Brain microvascular endothelial cell (primary cell): ENCODE measurements at regions not wholly inside any gene's neighbourhood (a gene's known extent, or its start where the extent isn't known, plus 50 kb on each side); places are given as distances from the start of the nearest gene placed in this dataset.

Experiments used
- DNase-seq: peaks from one replicate; pipeline ENCODE4 v3.0.0-alpha.2; 2020
- H3K27ac ChIP-seq: fragments of 250-450 bp; sonication (Bioruptor Pico); 2 replicates; pipeline ENCODE4 v1.5.1; 2020; ENCODE audit warnings: mild to moderate bottlenecking, moderate library complexity
- H3K27me3 ChIP-seq: fragments of 250-450 bp; sonication (Bioruptor Pico); replicated peaks from 2 replicates; pipeline ENCODE4 v1.5.1; 2020; ENCODE audit warnings: mild to moderate bottlenecking
- H3K36me3 ChIP-seq: fragments of 250-450 bp; sonication (Bioruptor Pico); replicated peaks from 2 replicates; pipeline ENCODE4 v1.5.1; 2020; ENCODE audit warnings: mild to moderate bottlenecking
- H3K4me3 ChIP-seq: 2 replicates; pipeline ENCODE4 v1.5.1; 2011; ENCODE audit warnings: low read depth, mild to moderate bottlenecking, control low read depth, low read length, moderate library complexity
- in situ Hi-C: cut with HindIII; loops from 2 replicates; pipeline ENCODE4 v1.10.0; 2017; ENCODE audit warnings: low sequenced_read_pairs, low pct_ligation_motif_present
- TF ChIP-seq, protein P1 (sequence below): IDR thresholded peaks from 2 replicates; pipeline ENCODE4 v1.5.1; 2011; ENCODE audit warnings: low read depth, mild to moderate bottlenecking, moderate library complexity, low read length, control low read depth, inconsistent platforms; ENCODE audit errors: missing control alignments

GRCh38 chr10:28840202-28840601 is 162.9 kb downstream of the BAMBI start:
- TF ChIP-seq, protein P1, sequence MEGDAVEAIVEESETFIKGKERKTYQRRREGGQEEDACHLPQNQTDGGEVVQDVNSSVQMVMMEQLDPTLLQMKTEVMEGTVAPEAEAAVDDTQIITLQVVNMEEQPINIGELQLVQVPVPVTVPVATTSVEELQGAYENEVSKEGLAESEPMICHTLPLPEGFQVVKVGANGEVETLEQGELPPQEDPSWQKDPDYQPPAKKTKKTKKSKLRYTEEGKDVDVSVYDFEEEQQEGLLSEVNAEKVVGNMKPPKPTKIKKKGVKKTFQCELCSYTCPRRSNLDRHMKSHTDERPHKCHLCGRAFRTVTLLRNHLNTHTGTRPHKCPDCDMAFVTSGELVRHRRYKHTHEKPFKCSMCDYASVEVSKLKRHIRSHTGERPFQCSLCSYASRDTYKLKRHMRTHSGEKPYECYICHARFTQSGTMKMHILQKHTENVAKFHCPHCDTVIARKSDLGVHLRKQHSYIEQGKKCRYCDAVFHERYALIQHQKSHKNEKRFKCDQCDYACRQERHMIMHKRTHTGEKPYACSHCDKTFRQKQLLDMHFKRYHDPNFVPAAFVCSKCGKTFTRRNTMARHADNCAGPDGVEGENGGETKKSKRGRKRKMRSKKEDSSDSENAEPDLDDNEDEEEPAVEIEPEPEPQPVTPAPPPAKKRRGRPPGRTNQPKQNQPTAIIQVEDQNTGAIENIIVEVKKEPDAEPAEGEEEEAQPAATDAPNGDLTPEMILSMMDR: no peak
- in situ Hi-C loops: no loop called here
- Histone ChIP-seq H3K4me3 (no peak overlapping the region), H3K27me3 (no peaks in the 10 kb centered on the region), H3K36me3 (no peaks in the 10 kb centered on the region), H3K27ac (peak overlapping the region; percentile 72)
- no peak for DNase-seq

DNA sequence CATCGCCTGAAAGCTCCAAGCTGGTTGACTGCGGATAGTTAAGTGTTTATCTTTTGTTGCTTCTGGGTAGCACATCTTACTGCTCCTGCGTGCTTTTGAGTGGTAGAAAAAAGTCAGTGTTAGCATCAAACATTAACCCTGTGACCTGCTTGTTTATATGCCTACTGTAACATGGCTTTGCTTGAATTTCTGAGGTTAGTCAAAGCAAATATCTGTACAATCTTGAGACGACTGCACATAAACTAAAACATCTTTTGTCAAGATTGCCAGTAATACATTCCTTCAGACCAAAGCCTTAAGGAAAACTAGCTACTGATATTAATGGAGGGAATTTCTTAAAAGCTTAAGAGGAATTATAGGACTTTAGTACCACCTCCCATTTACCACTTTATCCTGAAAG is 163.7 kb downstream of the BAMBI start:
- TF ChIP-seq, protein P1: no peak
- in situ Hi-C loops: no loop called here

DNA sequence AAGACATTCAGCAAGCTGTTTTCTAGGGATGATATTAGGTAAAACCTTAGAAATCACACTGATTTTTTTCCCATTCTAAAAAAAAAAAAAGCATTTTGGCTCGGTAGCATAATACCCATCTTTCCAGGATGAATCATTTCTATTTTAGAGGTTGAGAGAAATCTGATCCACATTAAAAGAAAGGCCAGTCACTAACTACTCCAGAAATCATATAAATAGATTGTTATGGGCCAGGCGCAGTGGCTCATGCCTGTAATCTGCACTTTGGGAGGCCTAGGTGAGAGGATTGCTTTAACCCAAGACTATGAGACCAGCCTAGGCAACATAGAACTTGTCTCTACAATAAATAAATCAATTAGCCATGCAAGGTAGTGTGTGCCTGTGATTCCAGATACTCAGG is 164.3 kb downstream of the BAMBI start:
- in situ Hi-C loops: no loop called here
- H3K4me3 ChIP-seq: no peak overlapping the region
- peak; percentile 49 for DNase-seq
- no peaks in the 10 kb centered on the region for H3K36me3 ChIP-seq
- TF ChIP-seq, protein P1: no peak
- peak overlapping the region; percentile 90 for H3K27ac ChIP-seq
- no peaks in the 10 kb centered on the region for H3K27me3 ChIP-seq

More for the DNA sequence above, 163.7 kb downstream of the BAMBI start:
- Histone ChIP-seq H3K4me3 (no peak overlapping the region), H3K27ac (peak overlapping the region; percentile 90), H3K27me3 (no peaks in the 10 kb centered on the region), H3K36me3 (no peaks in the 10 kb centered on the region)
- DNase-seq: peak; percentile 13

GRCh38 chr10:28842321-28842720 is 165.0 kb downstream of the BAMBI start:
- Histone ChIP-seq H3K27ac (peak overlapping the region; percentile 90), H3K27me3 (no peaks in the 10 kb centered on the region), H3K4me3 (no peak overlapping the region), H3K36me3 (no peaks in the 10 kb centered on the region)
- TF ChIP-seq, protein P1: no peak
- in situ Hi-C loops: no loop called here
- DNase-seq: peak; percentile 87

DNA sequence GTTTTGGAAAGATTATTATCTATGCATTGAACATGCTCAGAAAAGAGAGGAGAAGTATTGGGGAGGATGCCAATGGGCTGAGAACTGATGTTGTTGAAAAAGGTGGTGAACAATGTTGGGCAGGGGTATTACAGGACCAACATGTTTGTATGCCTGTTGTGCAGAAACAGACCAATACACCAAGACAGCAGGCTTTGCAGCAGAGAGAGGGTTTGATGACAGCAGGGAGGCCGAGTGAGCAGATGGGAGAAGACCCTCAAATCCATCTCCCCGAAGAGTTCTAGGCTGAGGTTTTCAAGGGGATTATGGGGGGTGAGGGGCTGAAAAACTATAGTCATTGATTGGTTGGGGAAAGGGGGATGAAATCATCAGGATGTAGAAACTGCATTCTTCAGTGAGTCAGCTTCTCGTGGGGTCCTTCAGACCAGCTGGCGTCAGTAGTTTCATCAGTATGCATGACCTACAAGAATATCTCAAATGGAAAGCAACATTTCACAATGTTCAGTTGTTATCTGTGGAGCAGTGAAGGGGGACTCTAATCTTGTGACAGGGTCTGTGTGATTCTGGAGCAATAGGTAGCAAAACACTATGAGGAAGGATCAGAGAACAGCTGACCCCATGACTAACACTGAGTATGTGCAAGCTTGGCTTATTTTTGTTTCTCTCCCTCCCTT is 167.8 kb downstream of the BAMBI start:
- H3K27me3 ChIP-seq: no peaks in the 10 kb centered on the region
- TF ChIP-seq, protein P1: no peak
- DNase-seq: peak; percentile 96
- in situ Hi-C loops: no loop called here
- H3K27ac ChIP-seq: peak overlapping the region; percentile 71
- H3K36me3 ChIP-seq: no peaks in the 10 kb centered on the region
- no peak overlapping the region for H3K4me3 ChIP-seq

DNA sequence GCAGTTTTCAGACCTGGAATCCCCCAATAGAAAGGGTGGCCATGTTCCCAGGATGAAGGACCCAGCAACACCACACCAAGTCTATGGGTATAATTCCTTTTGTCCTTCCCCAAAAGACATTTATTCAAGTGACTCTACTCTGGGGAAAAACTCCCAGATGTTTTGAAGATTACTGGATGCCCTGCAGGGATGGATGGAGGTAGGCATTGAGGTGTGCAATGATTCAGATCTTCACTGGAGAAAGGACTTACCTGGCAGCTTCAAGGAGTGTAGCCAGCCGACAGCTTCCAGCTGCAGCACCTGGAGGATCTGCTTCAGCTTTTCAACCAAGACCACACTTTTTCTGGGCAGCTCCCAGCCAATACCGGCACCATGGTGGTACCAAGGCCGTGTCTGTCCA is 172.0 kb downstream of the BAMBI start:
- Histone ChIP-seq H3K36me3 (no peaks in the 10 kb centered on the region), H3K4me3 (no peak overlapping the region), H3K27ac (no peak overlapping the region), H3K27me3 (no peaks in the 10 kb centered on the region)
- TF ChIP-seq, protein P1: no peak
- DNase-seq: no peak
- in situ Hi-C loops: no loop called here
